Colonic mucosa (tissue), 4 donors: ENCODE measurements at regions not wholly inside any gene's neighbourhood (a gene's known extent, or its start where the extent isn't known, plus 50 kb on each side); places are given as distances from the start of the nearest gene placed in this dataset.

Experiments
- DNase-seq: peaks from one replicate; pipeline ENCODE4 v3.0.0-alpha.2; 2020
- H3K27ac ChIP-seq: fragments of 200-600 bp; one replicate; pipeline ENCODE4 v1.8.0; 2021
- H3K27me3 ChIP-seq: fragments of 200-600 bp; one replicate; pipeline ENCODE4 v1.8.0; 2021
- H3K36me3 ChIP-seq: fragments of 200-600 bp; one replicate; pipeline ENCODE4 v1.8.0; 2021
- H3K4me1 ChIP-seq: fragments of 200-600 bp; one replicate; pipeline ENCODE4 v1.8.0; 2021; ENCODE audit warnings: mild to moderate bottlenecking
- H3K4me3 ChIP-seq: fragments of 200-600 bp; one replicate; pipeline ENCODE4 v1.8.0; 2021
- H3K9ac ChIP-seq, 2 donors: one replicate each; pipeline ENCODE4 v1.7.0; 2013; ENCODE audit warnings: control low read depth in 2 of 2, low read depth in 2 of 2, low read length in 2 of 2
- H3K9me3 ChIP-seq: fragments of 200-600 bp; one replicate; pipeline ENCODE4 v1.8.0; 2021
- CTCF ChIP-seq: fragments of 200-600 bp; IDR thresholded peaks from one replicate; pipeline ENCODE4 v1.8.0; 2022; ENCODE audit warnings: antibody characterized with exemption, mild to moderate bottlenecking
- intact Hi-C: fragments of 100-400 bp; cut with DNase I; formaldehyde crosslinking; loops from one replicate; pipeline ENCODE4 v1.14.1; 2022
- donor health status: healthy.
- donor health status: DM: no; HTN: no; CAD: no.
- donor health status: DM: no; HTN: no; CAD: no.

- H3K9me3 ChIP-seq: no peaks in the 10 kb centered on the region
- H3K9ac ChIP-seq: no peak overlapping the region
- H3K27ac ChIP-seq: no peak overlapping the region
- DNase-seq: no peak
- H3K36me3 ChIP-seq: no peaks in the 10 kb centered on the region
- intact Hi-C loops: no loop called here
- TF ChIP-seq CTCF: no peak
- no peaks in the 10 kb centered on the region for H3K4me1 ChIP-seq
- H3K4me3 ChIP-seq: no peak overlapping the region
- no peaks in the 10 kb centered on the region for H3K27me3 ChIP-seq
Observed at GRCh38 chr2:63768051-63768450, 73.6 kb upstream of the UGP2 start.

- no peaks in the 10 kb centered on the region for H3K9me3 ChIP-seq
- H3K27me3 ChIP-seq: no peaks in the 10 kb centered on the region
- TF ChIP-seq CTCF: no peak
- H3K36me3 ChIP-seq: no peaks in the 10 kb centered on the region
- no peaks in the 10 kb centered on the region for H3K4me1 ChIP-seq
- H3K4me3 ChIP-seq: no peak overlapping the region
- H3K9ac ChIP-seq: no peak overlapping the region
- no peak for DNase-seq
- intact Hi-C loops: no loop called here
- H3K27ac ChIP-seq: no peak overlapping the region
Observed at GRCh38 chr2:63769915-63770314, 71.8 kb upstream of the UGP2 start.

- Histone ChIP-seq H3K9me3 (no peaks in the 10 kb centered on the region), H3K4me3 (no peak overlapping the region), H3K4me1 (no peaks in the 10 kb centered on the region), H3K9ac (no peak overlapping the region), H3K27me3 (no peaks in the 10 kb centered on the region), H3K27ac (no peak overlapping the region), H3K36me3 (no peaks in the 10 kb centered on the region)
- DNase-seq: no peak
- TF ChIP-seq CTCF: no peak
- intact Hi-C loops: no loop called here
Observed at GRCh38 chr2:63772061-63772460, 69.6 kb upstream of the UGP2 start.

- Histone ChIP-seq H3K4me1 (no peaks in the 10 kb centered on the region), H3K27me3 (no peaks in the 10 kb centered on the region), H3K36me3 (no peaks in the 10 kb centered on the region), H3K9ac (no peak overlapping the region), H3K4me3 (no peak overlapping the region), H3K9me3 (no peaks in the 10 kb centered on the region), H3K27ac (peak overlapping the region; percentile 56)
- TF ChIP-seq CTCF: no peak
- no peak for DNase-seq
- intact Hi-C loops: no loop called here
Observed at GRCh38 chr2:63775191-63775590, 66.5 kb upstream of the UGP2 start.

- DNase-seq: peak; percentile 38
- Histone ChIP-seq H3K9me3 (no peaks in the 10 kb centered on the region), H3K27ac (peak overlapping the region; percentile 56), H3K27me3 (no peaks in the 10 kb centered on the region), H3K4me1 (no peaks in the 10 kb centered on the region), H3K9ac (no peak overlapping the region), H3K36me3 (no peaks in the 10 kb centered on the region), H3K4me3 (no peak overlapping the region)
- intact Hi-C loops: no loop called here
- TF ChIP-seq CTCF: no peak
Observed at GRCh38 chr2:63776382-63776781, 65.3 kb upstream of the UGP2 start.

GRCh38 chr2:63777816-63778215 is 63.9 kb upstream of the UGP2 start:
- H3K9ac ChIP-seq: no peak overlapping the region
- H3K36me3 ChIP-seq: no peaks in the 10 kb centered on the region
- H3K4me1 ChIP-seq: no peaks in the 10 kb centered on the region
- H3K4me3 ChIP-seq: no peak overlapping the region
- no peaks in the 10 kb centered on the region for H3K9me3 ChIP-seq
- TF ChIP-seq CTCF: no peak
- intact Hi-C loops: no loop called here
- no peak for DNase-seq
- H3K27me3 ChIP-seq: no peaks in the 10 kb centered on the region
- peak overlapping the region; percentile 39 for H3K27ac ChIP-seq
